ENCODE measurements at regions not wholly inside any gene's neighbourhood (a gene's known extent, or its start where the extent isn't known, plus 50 kb on each side); places are given as distances from the start of the nearest gene placed in this dataset.

DNA sequence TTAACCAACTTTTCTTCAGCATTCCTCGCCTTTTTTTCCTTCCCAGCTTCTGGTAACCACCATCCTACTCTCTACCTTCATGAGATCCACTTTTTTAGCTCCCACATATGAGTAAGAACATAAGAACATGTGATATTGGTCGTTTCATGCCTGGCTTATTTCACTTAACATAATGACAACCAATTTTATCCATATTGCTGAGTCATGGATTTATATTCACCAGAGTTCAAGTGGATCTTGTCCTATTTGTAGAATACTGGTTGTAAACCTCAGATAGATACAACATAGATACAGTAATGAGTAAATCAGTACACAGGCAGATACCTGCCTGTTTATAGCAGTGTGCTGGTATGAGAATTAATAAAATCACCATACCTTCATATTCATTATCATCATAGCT, 412.0 kb upstream of the RBMS3 start:
- DNase-seq (ENCODE audit: low read depth in 2 of 2), result no peak
- TF ChIP-seq, protein P1, sequence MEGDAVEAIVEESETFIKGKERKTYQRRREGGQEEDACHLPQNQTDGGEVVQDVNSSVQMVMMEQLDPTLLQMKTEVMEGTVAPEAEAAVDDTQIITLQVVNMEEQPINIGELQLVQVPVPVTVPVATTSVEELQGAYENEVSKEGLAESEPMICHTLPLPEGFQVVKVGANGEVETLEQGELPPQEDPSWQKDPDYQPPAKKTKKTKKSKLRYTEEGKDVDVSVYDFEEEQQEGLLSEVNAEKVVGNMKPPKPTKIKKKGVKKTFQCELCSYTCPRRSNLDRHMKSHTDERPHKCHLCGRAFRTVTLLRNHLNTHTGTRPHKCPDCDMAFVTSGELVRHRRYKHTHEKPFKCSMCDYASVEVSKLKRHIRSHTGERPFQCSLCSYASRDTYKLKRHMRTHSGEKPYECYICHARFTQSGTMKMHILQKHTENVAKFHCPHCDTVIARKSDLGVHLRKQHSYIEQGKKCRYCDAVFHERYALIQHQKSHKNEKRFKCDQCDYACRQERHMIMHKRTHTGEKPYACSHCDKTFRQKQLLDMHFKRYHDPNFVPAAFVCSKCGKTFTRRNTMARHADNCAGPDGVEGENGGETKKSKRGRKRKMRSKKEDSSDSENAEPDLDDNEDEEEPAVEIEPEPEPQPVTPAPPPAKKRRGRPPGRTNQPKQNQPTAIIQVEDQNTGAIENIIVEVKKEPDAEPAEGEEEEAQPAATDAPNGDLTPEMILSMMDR (IDR thresholded peaks at IDR 0.05; ENCODE audit: low read depth, low read length), result no peak
- no peak overlapping the region for H3K4me3 ChIP-seq (replicated peaks in 1 of 2; ENCODE audit: low read depth in 2 of 2, low read length in 2 of 2)

DNA sequence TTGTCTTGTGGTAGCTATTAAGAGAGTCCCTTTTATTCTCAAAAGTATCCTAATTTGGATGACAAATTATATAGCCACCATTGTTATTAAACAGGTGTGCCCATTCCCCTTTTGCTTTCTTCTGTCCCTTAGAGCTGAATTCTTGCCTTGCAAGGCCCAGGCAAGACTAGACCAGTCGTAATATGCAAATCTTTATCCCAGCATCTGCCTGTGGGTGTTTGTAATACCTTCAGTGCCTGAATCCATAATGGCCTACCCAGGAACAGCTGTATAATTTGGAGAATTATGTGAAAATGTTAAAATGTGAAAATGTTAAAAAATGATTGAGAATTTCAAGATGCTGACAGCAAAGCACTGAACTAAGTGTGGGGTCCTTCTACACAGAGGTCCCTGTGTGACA, 403.0 kb upstream of the RBMS3 start:
- DNase-seq (ENCODE audit: low read depth in 2 of 2), result no peak
- TF ChIP-seq, protein P1 (IDR thresholded peaks at IDR 0.05; ENCODE audit: low read depth, low read length), result no peak
- no peak overlapping the region for H3K4me3 ChIP-seq (replicated peaks in 1 of 2; ENCODE audit: low read depth in 2 of 2, low read length in 2 of 2)

GRCh38 chr3:28890373-28890772, 390.5 kb upstream of the RBMS3 start:
- no peak for DNase-seq (ENCODE audit: low read depth in 2 of 2)
- TF ChIP-seq, protein P1 (IDR thresholded peaks at IDR 0.05; ENCODE audit: low read depth, low read length), result no peak
- H3K4me3 ChIP-seq (replicated peaks in 1 of 2; ENCODE audit: low read depth in 2 of 2, low read length in 2 of 2), result no peak overlapping the region

- no peak for DNase-seq (ENCODE audit: low read depth in 2 of 2)
- H3K4me3 ChIP-seq (replicated peaks in 1 of 2; ENCODE audit: low read depth in 2 of 2, low read length in 2 of 2), result no peak overlapping the region
- TF ChIP-seq, protein P1 (IDR thresholded peaks at IDR 0.05; ENCODE audit: low read depth, low read length), result no peak
Measured at GRCh38 chr3:28891485-28891884, 389.4 kb upstream of the RBMS3 start.

DNA sequence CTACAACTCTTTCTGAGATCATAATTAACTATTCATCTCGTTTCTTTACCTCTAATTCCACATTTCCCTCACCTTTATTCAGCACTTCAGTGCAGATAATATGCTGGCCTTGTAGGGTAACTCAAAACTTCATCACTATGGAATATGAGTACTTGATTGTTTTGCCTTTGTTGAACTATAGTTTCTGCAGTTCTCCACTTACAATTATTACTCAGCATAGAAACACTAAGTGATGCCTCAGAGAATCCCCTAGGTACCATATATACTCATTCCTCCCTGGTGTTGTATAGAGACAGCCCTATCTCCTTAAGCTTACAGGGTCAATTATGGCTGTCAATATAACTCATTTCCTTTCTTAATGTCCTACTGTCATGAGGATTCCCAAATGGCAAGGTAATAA, 380.6 kb upstream of the RBMS3 start:
- H3K4me3 ChIP-seq (replicated peaks in 1 of 2; ENCODE audit: low read depth in 2 of 2, low read length in 2 of 2), result no peak overlapping the region
- peak in 1 of 2 donors; percentile 3 for DNase-seq (ENCODE audit: low read depth in 2 of 2)
- TF ChIP-seq, protein P1 (IDR thresholded peaks at IDR 0.05; ENCODE audit: low read depth, low read length), result no peak

- peak; percentile 45 to 86 for DNase-seq (ENCODE audit: low read depth in 2 of 2)
- TF ChIP-seq, protein P1 (IDR thresholded peaks at IDR 0.05; ENCODE audit: low read depth, low read length), result no peak
- H3K4me3 ChIP-seq (replicated peaks in 1 of 2; ENCODE audit: low read depth in 2 of 2, low read length in 2 of 2), result no peak overlapping the region
Measured at GRCh38 chr3:28901018-28901417, 379.9 kb upstream of the RBMS3 start.

DNA sequence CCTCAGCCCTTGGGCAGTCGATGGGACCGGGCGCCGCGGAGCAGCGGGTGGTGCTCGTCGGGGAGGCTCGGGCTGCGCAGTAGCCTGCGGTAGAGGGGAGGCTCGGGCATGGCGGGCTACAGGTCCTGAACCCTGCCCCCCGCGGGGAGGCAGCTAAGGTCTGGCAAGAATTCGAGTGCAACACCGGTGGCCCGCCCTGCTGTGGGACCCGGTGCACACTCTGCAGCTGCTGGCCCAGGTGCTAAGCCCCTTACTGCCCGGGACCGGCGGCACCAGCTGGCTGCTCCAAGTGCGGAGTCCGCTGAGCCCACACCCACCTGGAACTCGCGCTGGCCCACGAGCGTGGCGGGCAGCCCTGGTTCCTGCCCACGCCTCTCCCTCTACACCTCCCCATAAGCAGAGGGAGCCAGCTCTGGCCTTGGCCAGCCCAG, 377.7 kb upstream of the RBMS3 start:
- DNase-seq (ENCODE audit: low read depth in 2 of 2), result no peak
- TF ChIP-seq, protein P1 (IDR thresholded peaks at IDR 0.05; ENCODE audit: low read depth, low read length), result no peak
- H3K4me3 ChIP-seq (replicated peaks in 1 of 2; ENCODE audit: low read depth in 2 of 2, low read length in 2 of 2), result no peak overlapping the region

Measured in cardiac fibroblast (primary cell).